ENCODE measurements at regions not wholly inside any gene's neighbourhood (a gene's known extent, or its start where the extent isn't known, plus 50 kb on each side); places are given as distances from the start of the nearest gene placed in this dataset.

DNA sequence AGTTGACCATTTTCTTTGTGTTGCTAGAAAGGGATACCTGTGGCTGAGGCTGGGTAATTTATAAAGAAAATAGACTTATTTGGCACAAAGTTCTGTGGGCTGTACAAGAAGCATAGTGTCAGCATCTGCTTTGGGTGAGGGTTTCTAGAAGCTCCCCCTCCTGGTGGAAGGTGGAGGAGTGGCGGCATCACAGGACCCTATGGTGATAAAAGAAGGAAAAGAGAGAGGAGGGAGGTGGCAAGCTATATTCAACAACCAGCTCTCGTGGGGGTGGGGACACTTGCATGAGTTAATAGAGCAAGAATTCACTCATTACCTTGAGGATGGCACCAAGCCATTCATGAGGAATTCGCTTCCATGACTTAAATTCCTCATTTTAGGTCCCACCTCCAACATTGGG lies 2041.4 kb upstream of the CDH9 start:
- no peak for TF ChIP-seq POLR2A (IDR thresholded peaks at IDR 0.05)
- TF ChIP-seq, protein P1, sequence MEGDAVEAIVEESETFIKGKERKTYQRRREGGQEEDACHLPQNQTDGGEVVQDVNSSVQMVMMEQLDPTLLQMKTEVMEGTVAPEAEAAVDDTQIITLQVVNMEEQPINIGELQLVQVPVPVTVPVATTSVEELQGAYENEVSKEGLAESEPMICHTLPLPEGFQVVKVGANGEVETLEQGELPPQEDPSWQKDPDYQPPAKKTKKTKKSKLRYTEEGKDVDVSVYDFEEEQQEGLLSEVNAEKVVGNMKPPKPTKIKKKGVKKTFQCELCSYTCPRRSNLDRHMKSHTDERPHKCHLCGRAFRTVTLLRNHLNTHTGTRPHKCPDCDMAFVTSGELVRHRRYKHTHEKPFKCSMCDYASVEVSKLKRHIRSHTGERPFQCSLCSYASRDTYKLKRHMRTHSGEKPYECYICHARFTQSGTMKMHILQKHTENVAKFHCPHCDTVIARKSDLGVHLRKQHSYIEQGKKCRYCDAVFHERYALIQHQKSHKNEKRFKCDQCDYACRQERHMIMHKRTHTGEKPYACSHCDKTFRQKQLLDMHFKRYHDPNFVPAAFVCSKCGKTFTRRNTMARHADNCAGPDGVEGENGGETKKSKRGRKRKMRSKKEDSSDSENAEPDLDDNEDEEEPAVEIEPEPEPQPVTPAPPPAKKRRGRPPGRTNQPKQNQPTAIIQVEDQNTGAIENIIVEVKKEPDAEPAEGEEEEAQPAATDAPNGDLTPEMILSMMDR (IDR thresholded peaks at IDR 0.05): no peak

Measured in body of pancreas (tissue), 4 donors.